GM12878 (cell line): ENCODE measurements at regions not wholly inside any gene's neighbourhood (a gene's known extent, or its start where the extent isn't known, plus 50 kb on each side); places are given as distances from the start of the nearest gene placed in this dataset.

Experiments used
- ATAC-seq: fragments of 200-7000 bp; cut with Tn5 transposase; 3 replicates; pipeline ENCODE4 v1.9.1; 2020; ENCODE audit warnings: mild to moderate bottlenecking, moderate library complexity
- BruUV-seq: library from RNA; stranded (reverse); fragments of 400-500 nt; replicated peaks from 2 replicates; lab custom pipeline; 2021; lab: Mats Ljungman, UMichigan
- CTCF ChIA-PET: fragments of 300-600 bp; sonication (Branson Sonifier 250); formaldehyde crosslinking; extraction: SDS; loops from one replicate; lab custom pipeline; 2021; ENCODE audit warnings: inconsistent platforms; lab: Yijun Ruan, JAX
- POLR2A ChIA-PET: fragments of 350-600 bp; formaldehyde crosslinking; extraction: SDS; loops from one replicate; lab custom pipeline; 2021; ENCODE audit warnings: inconsistent platforms; lab: Charles Lee
- RAD21 ChIA-PET: fragments of 300-600 bp; sonication (Branson Sonifier 250); formaldehyde crosslinking; loops from one replicate; lab custom pipeline; 2023; ENCODE audit warnings: antibody characterized with exemption; ENCODE audit not compliant: unreplicated experiment; lab: Charles Lee
- SMC1A ChIA-PET: fragments of 300-600 bp; sonication (Branson Sonifier 250); formaldehyde crosslinking; loops from one replicate; lab custom pipeline; 2023; ENCODE audit not compliant: unreplicated experiment, uncharacterized antibody; lab: Charles Lee
- DNase-seq: peaks from one replicate; pipeline ENCODE4 v3.0.0-alpha.2; 2011; ENCODE audit warnings: low read depth, low spot score
- FAIRE-seq: peaks from 3 replicates; lab custom pipeline; 2011; peaks lifted over from hg19 to GRCh38; lab: Jason Lieb, UNC
- H2AFZ ChIP-seq: 2 replicates; pipeline ENCODE4 v1.6.0; 2011; ENCODE audit warnings: low read depth, low read length, control low read depth; ENCODE audit not compliant: control insufficient read depth
- H3K27ac ChIP-seq: 2 replicates; pipeline ENCODE4 v1.5.1; 2011; ENCODE audit warnings: control low read depth; ENCODE audit not compliant: control insufficient read depth, insufficient read depth
- H3K27me3 ChIP-seq, 2 experiments: replicated peaks in 1 of 2; 2 replicates each; pipeline versions ENCODE4 v1.6.0 to v1.6.1; 2011; ENCODE audit warnings: low read length in 1 of 2; ENCODE audit not compliant: control insufficient read depth in 2 of 2, insufficient read depth in 2 of 2
- H3K36me3 ChIP-seq, 2 experiments: 2 replicates each; pipeline ENCODE4 v1.5.1; 2011; ENCODE audit warnings: low read length in 1 of 2; ENCODE audit not compliant: control insufficient read depth in 2 of 2, insufficient read depth in 2 of 2
- H3K4me1 ChIP-seq: 2 replicates; pipeline ENCODE4 v1.6.1; 2011; ENCODE audit warnings: mild to moderate bottlenecking, low read length, moderate library complexity, mixed read lengths; ENCODE audit not compliant: control insufficient read depth, insufficient read depth
- H3K4me2 ChIP-seq: 2 replicates; pipeline ENCODE4 v1.6.0; 2011; ENCODE audit warnings: control low read depth; ENCODE audit not compliant: control insufficient read depth, insufficient read depth
- H3K4me3 ChIP-seq: fragments of 200-600 bp; sonication (generic); 2 replicates; pipeline ENCODE4 v1.5.1; 2016
- H3K79me2 ChIP-seq: 2 replicates; pipeline ENCODE4 v1.6.0; 2011; ENCODE audit warnings: low read length; ENCODE audit not compliant: control insufficient read depth, insufficient read depth
- H3K9ac ChIP-seq: 2 replicates; pipeline ENCODE4 v1.8.0; 2011; ENCODE audit warnings: low read length, control low read depth, mixed read lengths; ENCODE audit not compliant: control insufficient read depth, insufficient read depth
- H3K9me3 ChIP-seq: replicated peaks from 3 replicates; pipeline ENCODE4 v1.5.1; 2011; ENCODE audit warnings: mild to moderate bottlenecking, low read length; ENCODE audit not compliant: control insufficient read depth, insufficient read depth
- H4K20me1 ChIP-seq: 2 replicates; pipeline ENCODE4 v1.6.0; 2011; ENCODE audit not compliant: control insufficient read depth, insufficient read depth
- BCL11A ChIP-seq: IDR thresholded peaks from 2 replicates; pipeline ENCODE4 v1.6.1; 2011; ENCODE audit warnings: low read depth, low read length
- CEBPB ChIP-seq, 2 experiments: fragments of 150-350 bp in 1 of 2; IDR thresholded peaks; 2 replicates each; pipeline ENCODE4 v1.6.1; 2012 to 2014; ENCODE audit warnings: low read depth in 2 of 2, low read length in 2 of 2, borderline replicate concordance in 1 of 2, inconsistent platforms in 1 of 2
- IKZF1 ChIP-seq: fragments of 450-650 bp; conservative IDR thresholded peaks from 2 replicates; pipeline ENCODE4 v1.6.1; 2017; ENCODE audit warnings: antibody characterized with exemption, mild to moderate bottlenecking
- NFIC ChIP-seq: IDR thresholded peaks from 2 replicates; pipeline ENCODE4 v1.6.1; 2012; ENCODE audit warnings: low read depth, mild to moderate bottlenecking, inconsistent platforms, low read length, moderate library complexity
- POLR2A ChIP-seq: IDR thresholded peaks from 2 replicates; pipeline ENCODE4 v1.6.1; 2011; ENCODE audit warnings: low read depth, mild to moderate bottlenecking, low read length
- SIX5 ChIP-seq: IDR thresholded peaks from 2 replicates; pipeline ENCODE4 v1.6.1; 2011; ENCODE audit warnings: mild to moderate bottlenecking, low read depth, low read length, moderate library complexity; ENCODE audit not compliant: severe bottlenecking
- SMAD5 ChIP-seq: IDR thresholded peaks from 2 replicates; pipeline ENCODE4 v1.6.1; 2016; ENCODE audit warnings: antibody characterized with exemption, low read depth
- TAF1 ChIP-seq: IDR thresholded peaks from 2 replicates; pipeline ENCODE4 v1.6.1; 2011; ENCODE audit warnings: mild to moderate bottlenecking, low read depth, low read length, borderline replicate concordance
- TCF3 ChIP-seq: IDR thresholded peaks from 2 replicates; pipeline ENCODE4 v1.6.1; 2012; ENCODE audit warnings: low read depth, mild to moderate bottlenecking, low read length, borderline replicate concordance; ENCODE audit not compliant: insufficient read depth
- WRNIP1 ChIP-seq: IDR thresholded peaks from 2 replicates; pipeline ENCODE4 v1.6.1; 2011; ENCODE audit warnings: low read depth, low read length, improper control_type of control experiment, borderline replicate concordance
- YY1 ChIP-seq: IDR thresholded peaks from 2 replicates; pipeline ENCODE4 v1.6.1; 2011; ENCODE audit warnings: low read depth, mild to moderate bottlenecking, low read length
- ZNF384 ChIP-seq: IDR thresholded peaks from 2 replicates; pipeline ENCODE4 v1.6.1; 2012; ENCODE audit warnings: low read depth, mild to moderate bottlenecking, low read length, improper control_type of control experiment, borderline replicate concordance
- WGBS: methylation state at CpG from one replicate; pipeline ENCODE4 v1.1.6; 2016; ENCODE audit warnings: low lambda C conversion rate; ENCODE audit not compliant: insufficient replicate concordance, insufficient coverage; ENCODE audit errors: missing lambda C conversion rate; 5-methylcytosine and 5-hydroxymethylcytosine counted together
- in situ Hi-C: fragments of 300-500 bp; cut with MboI; formaldehyde crosslinking; loops from 9 replicates; pipeline ENCODE4 v1.14.3; 2018; ENCODE audit warnings: mixed read lengths
- intact Hi-C: fragments of 100-400 bp; cut with micrococcal nuclease; formaldehyde crosslinking; loops from one replicate; pipeline ENCODE4 v1.14.2; 2022; ENCODE audit not compliant: unreplicated experiment
- TF ChIP-seq, protein P1 (sequence below): IDR thresholded peaks from 2 replicates; pipeline ENCODE4 v1.6.1; 2012; ENCODE audit warnings: low read length, inconsistent platforms

DNA sequence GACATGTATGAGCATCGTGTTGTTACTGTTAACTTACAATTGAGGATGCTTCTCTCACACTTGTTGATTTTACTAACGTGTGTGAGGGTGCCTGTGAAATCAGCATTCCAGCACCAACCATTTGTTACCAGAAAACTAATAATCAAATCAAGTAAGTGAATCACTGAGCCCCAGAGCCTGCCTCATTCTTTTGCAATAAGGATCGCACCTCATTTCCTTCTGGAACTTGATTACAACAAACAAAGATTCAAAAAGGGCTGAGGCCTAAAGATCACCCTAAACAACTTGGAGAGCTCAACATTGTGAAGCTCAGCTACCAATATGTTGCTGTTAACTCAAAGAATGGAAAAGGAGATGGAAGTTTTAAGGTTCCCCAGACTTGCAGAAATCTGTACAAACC, 274.7 kb downstream of the TFAP2A start:
- H3K9ac ChIP-seq = no peak overlapping the region
- in situ Hi-C loops (no loop called here), intact Hi-C loops (loop anchor here (10.0 kb wide), 1 partner anchor 285 kb away; no protein-coding TSS in a partner anchor)
- H3K36me3 ChIP-seq = no peaks in the 10 kb centered on the region
- H3K9me3 ChIP-seq = no peaks in the 10 kb centered on the region
- ATAC-seq (no peak), DNase-seq (no peak), FAIRE-seq (no peak)
- POLR2A ChIA-PET = no interaction called here
- RAD21 ChIA-PET = no interaction called here
- SMC1A ChIA-PET = interaction anchor here (0.7 to 1.6 kb wide), 2 partner anchors 13 to 17 kb away, joined by 3 to 4 read pairs; no protein-coding TSS in a partner anchor
- no peaks in the 10 kb centered on the region for H3K79me2 ChIP-seq
- no peak overlapping the region for H2AFZ ChIP-seq
- H3K4me3 ChIP-seq = no peak overlapping the region
- H4K20me1 ChIP-seq = no peaks in the 10 kb centered on the region
- H3K4me1 ChIP-seq = no peaks in the 10 kb centered on the region
- H3K27me3 ChIP-seq = no peaks in the 10 kb centered on the region
- no peak overlapping the region for H3K27ac ChIP-seq
- WGBS = 20% methylated on average over 3 of the region's 3 CpGs
- TF ChIP-seq POLR2A = no peak
- TF ChIP-seq IKZF1 = no peak
- TF ChIP-seq CEBPB (IDR thresholded peaks at IDR 0.05; ENCODE audit: borderline replicate concordance in 1 of 2, low read depth in 2 of 2, low read length in 2 of 2) = no peak
- TF ChIP-seq, protein P1, sequence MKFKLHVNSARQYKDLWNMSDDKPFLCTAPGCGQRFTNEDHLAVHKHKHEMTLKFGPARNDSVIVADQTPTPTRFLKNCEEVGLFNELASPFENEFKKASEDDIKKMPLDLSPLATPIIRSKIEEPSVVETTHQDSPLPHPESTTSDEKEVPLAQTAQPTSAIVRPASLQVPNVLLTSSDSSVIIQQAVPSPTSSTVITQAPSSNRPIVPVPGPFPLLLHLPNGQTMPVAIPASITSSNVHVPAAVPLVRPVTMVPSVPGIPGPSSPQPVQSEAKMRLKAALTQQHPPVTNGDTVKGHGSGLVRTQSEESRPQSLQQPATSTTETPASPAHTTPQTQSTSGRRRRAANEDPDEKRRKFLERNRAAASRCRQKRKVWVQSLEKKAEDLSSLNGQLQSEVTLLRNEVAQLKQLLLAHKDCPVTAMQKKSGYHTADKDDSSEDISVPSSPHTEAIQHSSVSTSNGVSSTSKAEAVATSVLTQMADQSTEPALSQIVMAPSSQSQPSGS = no peak
- no peak for TF ChIP-seq TCF3
- TF ChIP-seq BCL11A = no peak
- TF ChIP-seq ZNF384 = no peak
- TF ChIP-seq NFIC = no peak
- TF ChIP-seq SMAD5 = no peak
- no peak for TF ChIP-seq YY1
- TF ChIP-seq SIX5 = no peak
- TF ChIP-seq TAF1 = no peak
- TF ChIP-seq WRNIP1 = no peak
- CTCF ChIA-PET = interaction anchor here (0.6 kb wide), 1 partner anchor 20 kb away, joined by 3 read pairs; no protein-coding TSS in a partner anchor
- BruUV-seq = no TSS peak
- H3K4me2 ChIP-seq = no peak overlapping the region
